SHP77 (cell line): ENCODE measurements at regions not wholly inside any gene's neighbourhood (a gene's known extent, or its start where the extent isn't known, plus 50 kb on each side); places are given as distances from the start of the nearest gene placed in this dataset.

Experiments
- DNase-seq, 2 experiments: peaks; one replicate each; lab custom pipeline; 2025; lab: John Stamatoyannopoulos, UW

DNA sequence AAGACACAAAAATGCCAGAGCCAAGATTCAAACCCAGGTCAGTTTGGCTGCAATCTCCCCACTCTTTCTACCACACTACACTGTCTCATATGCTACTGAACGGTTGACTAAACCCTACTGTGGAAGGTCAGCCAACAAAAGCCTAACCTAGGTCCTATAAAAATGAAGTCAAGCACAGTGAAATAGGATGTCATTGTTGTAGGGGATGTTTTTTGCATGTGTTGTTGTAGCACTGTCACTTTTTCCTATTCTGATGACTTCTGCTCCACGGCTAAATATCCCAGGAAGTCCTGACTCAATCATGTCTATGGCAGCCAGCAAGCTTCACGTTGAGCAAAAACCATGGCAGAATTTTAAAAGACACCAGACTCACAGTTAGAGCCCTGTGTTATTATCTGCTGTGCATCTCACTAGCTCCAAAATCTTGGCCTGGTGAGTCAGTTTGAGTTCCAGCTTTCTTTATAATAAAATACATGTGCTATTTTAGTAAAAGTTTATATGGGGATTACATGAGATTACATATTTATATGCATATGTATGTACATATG, 322.1 kb upstream of the NT5E start:
- DNase-seq, result no peak

DNA sequence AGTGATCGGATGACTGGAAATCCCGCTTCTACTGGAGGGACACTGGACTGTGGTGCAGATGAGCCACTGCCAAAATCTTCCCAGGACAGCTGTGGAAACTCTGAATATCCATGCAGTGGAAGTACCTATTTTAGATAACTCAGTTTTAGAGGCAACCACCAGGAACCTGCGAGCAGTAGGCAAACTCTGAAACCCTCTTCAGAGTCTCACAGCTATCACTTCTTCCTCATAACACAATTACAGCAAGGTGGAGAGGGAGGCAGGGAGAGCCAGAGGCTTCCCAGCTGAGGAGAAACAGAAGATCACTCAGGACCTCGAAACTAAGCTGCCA, 322.8 kb upstream of the NT5E start:
- DNase-seq, result no peak

DNA sequence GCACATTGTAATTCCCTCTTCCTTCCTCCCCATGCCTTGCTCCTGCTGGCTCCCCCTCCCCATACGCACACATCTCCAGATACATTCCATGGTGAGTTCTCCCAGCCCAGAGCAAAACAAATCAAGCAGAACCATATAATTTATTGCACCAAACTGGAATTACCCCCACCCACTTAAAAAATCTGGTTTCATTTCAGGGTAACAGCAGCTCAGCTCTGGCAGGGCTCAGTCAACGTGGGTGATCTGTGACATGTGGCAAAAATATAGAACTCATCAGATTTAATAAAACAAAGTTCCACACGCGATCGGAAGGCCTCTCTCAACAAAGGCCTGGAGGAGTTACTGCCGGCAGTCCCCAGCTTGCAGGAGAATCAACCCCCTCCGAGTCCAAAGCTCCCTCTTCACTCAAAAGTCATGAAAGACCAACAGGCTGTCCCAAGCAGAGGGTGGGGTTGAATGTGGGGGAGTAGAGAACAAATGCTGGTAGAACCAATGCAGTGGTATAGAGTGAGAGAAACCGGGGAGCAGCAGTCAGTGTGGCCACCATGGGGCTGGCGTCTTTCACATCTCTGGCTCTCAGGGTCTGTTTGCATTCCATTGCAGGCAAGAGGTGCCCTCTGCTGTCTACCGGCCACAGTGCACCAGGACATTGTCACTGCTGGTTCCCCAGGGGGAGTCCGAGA, 323.3 kb upstream of the NT5E start:
- DNase-seq, result peak; percentile 82 to 85

DNA sequence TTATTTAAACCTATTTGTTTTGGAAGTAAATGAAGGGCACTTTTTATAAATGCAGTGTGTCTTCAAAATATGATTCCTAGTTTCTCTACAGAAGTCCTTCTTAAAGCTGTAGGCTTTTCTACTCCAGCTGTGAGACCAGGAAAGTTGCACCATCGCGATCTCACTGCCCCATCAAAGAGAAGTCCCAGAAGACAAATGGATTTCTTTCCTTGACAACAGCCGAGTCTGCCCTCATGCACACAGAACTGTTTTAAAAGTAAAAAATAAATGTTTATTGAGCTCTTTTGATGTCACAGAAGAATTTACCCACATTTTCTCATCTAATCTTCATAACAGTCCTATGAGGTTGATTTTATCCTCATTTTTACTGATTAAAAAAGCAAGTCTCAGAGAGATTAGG, 324.4 kb upstream of the NT5E start:
- no peak for DNase-seq

DNA sequence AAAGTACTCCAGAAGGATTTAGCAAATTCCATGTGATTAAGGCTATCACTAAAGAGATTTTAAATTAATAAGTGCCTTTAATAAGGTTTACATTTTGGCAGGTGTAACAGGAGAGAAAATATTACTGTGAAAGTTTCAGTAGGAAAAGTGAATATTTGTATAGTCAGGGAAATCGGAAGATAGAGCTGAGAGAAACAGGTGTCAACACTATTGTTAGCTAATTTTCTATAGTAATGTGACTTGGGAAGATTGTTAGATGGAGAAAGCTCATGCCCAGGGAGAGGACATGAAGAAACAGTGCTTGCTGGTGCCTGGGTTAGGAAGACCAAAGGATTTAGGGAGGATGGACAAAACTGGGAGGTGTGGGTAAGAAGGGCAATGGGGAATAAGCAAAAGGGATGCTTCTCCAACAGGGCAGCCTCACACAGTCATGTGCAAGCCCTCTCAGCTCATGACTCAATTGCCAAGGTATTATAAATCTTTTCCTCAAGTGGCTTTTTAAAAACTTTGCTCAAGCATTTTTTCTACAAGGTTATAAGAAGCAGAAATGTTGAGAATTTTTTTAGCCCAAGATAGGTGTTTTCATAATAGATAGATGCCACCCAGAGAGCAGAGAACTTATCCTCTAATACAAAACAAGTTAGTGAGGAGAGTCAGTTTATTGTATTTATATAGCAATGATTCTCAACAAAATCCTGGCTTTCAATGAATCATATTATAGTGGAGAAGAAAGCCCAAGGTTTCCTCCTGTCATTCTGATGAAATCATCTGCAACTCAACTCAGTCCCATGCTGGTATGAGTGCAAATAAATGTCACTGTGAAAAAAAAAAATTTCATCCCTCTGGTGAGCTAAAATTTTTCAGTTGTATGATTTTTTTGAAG, 325.2 kb upstream of the NT5E start:
- no peak for DNase-seq

DNA sequence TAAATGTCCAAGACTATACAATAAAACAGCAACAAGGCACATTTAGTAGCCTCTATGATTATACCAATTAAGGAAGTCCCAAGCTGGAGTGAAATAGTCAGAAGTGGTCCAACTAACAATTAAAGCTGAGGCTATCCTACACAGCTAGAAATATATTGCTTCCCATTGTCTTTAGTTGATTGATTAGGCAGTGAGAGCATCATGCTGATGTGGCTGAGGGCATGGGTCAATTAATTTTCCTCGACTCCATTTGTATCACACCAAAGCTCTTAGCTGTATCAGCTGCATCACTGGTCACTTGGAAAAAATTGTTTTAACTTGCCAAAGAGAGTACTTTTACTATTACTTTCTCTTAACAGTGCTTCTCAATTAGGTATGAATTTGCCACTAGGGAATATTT, 328.7 kb upstream of the NT5E start:
- no peak for DNase-seq

DNA sequence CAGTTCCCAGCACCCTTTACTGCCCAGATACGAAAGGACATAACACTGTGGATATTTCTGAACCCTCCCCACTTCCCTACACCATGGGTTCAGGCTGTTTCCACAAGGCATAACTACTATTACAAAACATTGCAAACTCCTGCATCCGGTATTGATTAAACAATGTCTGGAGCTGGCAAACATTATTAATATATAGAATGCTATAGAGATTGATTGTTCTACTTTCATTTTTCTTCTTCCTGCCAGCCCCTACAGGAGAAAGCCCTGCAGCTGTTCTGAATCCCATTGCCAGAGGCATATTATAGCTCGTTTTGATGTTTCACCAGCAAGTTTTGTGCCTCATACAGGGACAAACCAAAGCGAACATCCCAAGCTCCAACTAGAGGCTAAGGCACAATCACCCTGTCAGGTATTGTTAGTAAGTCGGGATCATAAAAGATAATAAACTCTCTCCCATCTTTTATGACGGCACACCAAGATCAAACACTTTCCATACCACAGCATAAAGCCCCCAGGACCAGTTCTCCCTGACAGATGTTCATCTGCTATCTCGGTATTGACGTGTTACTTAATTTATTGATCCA, 331.1 kb upstream of the NT5E start:
- no peak for DNase-seq

DNA sequence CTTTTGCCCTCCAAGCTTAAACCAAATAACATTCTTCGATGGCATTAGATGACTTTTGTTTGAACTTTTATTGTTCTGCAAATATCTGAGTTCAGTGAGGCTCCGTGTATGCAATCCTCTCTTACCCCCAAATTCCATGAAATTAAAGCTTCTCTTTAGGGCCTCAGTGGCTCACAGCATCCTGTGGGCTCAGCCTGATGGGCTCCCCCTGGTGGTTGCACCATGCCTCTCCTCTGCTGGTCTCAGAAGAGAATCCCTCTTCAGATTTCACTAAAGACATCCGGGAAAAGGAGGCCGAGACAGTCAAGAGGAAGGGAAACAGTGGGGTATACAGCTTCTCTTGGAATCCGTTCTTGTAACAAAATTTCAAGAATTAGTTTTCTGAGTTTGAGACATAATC, 331.6 kb upstream of the NT5E start:
- DNase-seq, result peak in 1 of 2 experiments; percentile 8

DNA sequence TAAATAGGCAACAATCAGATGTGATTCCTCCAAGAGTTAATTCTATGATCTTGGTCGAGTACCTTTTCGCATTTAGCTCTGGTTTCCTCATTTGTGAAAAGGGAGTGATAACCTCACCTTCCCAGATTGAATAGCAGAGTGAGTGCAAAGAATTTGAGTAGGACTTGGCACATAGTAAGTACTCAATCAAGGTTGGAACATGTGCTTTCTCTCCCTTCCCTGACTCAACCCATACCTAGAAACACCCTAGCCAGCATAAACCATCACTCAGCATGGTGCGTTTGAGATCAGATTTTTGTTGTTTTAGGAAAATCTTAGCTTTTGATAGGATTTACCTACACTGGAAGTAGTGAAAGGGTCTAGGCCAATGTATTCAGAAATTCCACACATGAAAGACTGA, 333.4 kb upstream of the NT5E start:
- DNase-seq, result no peak

DNA sequence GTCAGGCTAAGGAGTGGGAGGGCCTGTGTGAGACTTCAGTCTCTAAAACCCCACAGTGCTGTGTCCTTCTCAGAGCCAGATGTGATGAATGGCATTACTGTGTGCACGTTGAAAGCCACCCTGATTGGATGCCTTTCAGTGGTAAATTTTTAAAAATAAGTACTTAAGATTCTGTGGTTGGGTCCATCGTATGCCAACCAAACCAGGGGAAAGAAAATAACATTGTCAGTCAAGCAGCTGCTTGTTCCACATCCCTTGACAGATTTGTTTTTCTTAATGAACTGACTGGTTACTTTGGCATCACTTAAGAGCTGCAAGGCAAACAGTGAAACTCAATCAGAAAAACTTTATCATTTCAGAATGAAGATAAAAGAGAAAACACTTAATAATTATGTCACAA, 334.0 kb upstream of the NT5E start:
- DNase-seq, result no peak

DNA sequence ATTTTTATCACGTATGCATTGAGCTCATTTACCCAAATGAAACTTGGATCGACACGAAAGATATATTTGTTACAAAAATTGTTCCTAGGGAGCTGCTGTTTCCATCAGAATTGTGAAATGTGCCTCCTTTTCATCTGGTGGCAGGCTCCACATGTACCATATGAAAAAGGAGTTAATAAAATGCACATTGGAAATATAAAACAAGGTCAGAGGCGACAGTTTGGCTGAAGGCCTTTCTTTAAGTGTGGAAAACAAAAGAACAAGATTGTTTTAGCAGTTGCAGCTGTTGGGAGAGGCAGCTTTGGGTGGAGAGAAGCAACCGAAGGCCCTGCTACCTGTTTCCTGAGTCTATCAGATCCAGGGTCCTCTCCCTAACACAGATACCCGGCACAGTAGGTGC, 334.5 kb upstream of the NT5E start:
- DNase-seq, result no peak

DNA sequence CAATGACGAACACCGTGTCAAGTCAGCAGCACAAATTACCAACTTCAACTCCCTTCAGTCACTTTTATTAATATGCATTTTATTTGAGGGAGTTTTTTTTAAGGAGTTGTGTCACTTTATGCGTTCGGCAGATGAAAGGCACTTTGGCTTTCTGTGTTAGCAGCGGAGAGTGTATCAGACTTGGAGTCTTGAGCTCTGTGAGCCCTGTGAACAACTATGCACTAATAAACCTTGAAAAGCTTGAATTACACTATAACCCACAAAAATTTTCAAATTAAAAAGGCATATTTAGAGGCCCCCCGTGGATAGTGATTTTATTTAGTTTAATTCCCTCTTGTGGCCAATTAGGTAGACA, 335.3 kb upstream of the NT5E start:
- no peak for DNase-seq

DNA sequence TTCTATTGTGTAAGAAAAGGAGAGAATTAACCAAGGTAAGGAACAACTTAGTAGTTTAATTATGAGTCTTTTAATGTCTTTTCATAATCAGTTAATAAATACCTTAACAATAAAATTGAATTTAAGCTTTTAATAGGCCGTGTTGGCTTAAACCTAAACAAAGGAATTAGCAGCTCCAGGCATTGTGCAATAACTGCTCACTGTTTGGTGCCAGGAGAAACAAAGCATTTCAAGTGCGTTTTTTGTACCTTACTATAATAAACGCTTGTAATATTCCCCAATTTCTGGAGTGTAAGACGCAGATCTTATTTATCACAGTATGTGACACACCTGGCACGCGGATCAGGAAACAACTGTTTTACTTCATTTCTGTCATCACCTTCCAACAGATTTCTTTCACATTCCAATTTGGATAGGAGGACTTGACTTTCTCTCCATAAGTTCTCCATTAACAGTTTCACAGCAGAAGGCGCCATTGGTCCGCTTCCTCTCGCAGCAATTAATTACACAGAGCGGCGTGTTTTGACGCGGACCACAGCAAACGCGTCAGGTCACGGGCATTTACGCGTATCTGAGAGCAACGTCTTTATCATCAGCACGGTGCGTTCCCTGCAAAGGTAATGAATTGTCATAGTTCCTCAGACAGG, 335.8 kb upstream of the NT5E start:
- peak; percentile 29 to 42 for DNase-seq

DNA sequence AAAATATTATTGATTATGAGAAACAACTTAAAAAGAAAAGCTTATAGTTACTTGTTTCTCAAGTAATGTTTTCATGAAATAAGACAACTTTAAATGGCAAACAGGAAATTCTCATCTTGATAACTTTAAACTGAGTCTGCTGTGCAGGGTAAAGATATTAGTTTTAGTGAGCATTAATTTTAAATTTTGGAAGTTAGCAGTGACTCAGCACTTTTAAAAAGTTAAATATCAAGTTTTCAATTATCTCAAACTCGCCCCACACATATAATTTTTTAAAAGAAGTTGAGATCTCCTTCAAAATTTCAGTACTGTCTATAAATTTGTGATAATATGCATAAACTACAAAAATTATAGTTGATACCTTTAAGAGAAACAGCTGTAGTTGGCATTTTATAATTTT, 337.3 kb upstream of the NT5E start:
- no peak for DNase-seq

DNA sequence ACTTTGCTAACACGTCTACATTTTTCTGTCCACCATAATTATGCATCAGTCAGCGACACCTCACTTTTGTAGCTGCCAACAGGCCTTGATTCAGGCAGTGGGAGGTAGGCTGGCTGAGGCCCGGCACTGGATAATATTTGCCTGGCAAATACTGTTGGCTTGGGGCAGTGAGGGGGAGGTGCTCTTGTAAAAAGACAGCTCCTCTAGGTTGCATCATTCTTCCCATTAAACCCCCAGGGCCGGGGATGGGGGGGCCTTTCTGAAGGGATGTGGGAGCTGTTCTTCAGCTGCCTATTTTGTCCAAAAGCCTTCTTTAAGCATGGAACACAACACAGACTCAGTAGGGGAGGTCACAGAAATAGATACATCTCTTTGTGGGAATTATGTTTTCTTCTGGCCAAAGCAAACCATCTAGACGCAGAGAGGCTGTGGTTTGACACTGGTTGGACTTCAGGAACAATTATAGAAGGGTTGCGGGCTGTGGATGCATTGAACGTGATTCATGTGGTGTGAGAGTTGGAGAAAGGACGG, 338.3 kb upstream of the NT5E start:
- DNase-seq, result peak; percentile 6 to 27

DNA sequence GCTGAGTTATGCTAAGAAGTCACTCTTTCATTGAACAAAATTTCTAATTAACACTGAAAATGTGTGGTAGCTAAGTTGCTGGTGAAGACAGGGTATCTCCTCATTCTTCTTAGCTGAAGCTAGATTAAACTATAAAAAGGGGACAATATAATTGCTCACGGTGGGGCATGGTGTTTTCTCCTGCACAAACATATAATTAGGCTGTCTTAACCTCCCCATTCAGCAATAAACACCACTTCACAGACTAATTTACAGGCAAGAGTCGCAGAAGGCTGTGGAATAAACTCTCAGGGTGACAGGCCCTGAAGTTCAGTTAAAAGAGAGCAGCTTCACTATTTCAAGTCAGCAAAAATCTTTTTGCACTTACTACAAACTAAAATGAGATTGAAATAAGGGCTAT, 338.9 kb upstream of the NT5E start:
- no peak for DNase-seq

DNA sequence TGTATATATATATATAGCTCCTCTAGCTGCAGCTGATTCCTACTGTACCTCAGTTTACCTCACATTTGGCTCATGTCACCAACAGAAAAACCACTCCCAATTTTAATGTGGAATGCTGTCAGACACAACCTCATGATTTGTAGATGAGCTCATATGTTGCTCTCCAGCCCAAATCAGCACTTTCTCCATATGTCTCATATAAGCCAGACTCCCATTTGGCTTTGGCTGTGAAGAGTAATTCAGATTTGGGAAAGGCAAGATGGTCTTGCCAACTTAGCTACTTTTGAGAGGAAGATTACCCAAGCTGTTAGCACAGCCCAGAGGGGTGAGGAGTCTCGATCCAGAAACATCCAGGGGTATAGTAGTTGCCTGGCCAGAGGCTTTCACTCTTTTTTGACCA, 342.2 kb upstream of the NT5E start:
- DNase-seq, result no peak

DNA sequence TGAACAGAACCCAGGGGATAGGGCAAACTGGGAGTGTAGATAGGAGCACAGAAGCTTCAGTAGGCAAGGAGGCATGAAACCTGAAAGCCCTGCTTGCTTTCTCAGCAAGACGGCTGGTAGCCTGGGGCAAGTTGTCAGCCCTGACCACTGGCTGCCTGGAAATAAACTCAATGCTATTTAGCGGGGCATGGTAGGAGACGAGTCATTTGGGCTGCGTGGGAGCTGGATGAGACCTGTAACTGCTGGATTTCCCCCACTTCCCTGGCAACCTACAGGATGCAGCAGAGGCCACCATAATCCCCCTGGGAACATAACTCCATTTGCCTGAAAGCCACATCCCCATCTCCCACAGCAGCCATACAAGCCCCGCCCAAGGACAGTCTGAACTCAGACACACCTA, 332.6 kb upstream of the TBX18 start:
- DNase-seq, result no peak

DNA sequence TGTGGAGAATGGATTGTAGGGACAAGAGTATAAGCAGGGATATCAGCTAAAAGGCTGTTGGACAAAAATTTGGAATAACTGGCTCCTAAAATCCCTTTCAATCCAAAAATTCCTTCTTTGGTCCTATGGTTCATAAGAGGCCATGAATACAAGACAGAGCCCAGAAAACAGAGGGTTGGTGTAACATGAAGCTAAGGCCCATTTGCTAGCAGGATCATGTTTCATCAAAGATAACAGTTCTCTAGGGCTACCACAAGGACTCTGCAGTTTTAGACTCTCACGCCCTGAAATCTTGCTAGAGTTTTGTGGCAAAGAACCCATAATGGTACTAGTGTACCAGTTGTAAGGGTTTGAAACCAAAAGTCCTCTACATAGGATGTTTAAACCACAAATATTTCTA, 327.8 kb upstream of the TBX18 start:
- no peak for DNase-seq

DNA sequence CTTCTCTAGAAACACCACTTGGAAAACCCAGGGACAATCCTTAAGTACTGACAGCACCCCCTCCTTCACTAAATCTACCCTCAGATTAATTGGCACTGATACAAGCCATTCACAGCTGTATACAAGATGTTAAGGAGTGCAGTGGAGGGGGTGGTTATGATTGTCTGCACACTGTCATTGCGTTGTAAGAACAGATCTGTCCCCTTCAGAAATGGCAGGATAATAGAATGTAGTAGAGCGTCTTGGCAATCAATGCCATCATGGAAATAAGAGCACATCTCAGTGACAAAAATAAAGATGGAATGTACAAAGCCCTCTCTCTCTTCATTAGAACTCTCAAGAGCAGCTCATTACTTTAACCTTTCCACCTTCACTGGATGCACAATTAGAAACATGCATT, 324.9 kb upstream of the TBX18 start:
- DNase-seq, result no peak

DNA sequence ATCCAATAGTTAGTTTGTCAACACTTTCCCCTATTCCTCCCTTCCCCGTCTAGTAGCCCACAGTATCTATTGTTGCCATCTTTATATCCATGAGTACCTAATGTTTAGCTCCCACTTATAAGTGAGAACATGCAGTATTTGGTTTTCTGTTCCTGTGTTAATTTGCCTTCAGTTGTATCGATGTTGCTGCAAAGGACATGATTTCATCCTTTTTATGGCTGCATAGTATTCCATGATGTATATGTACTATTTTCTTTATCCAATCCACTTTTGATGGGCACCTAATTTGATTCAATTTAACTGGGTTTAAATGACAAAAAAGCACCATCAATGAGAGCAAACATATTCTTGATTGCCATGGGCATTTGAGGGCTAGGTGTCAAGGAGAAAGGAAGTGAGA, 321.5 kb upstream of the TBX18 start:
- no peak for DNase-seq

DNA sequence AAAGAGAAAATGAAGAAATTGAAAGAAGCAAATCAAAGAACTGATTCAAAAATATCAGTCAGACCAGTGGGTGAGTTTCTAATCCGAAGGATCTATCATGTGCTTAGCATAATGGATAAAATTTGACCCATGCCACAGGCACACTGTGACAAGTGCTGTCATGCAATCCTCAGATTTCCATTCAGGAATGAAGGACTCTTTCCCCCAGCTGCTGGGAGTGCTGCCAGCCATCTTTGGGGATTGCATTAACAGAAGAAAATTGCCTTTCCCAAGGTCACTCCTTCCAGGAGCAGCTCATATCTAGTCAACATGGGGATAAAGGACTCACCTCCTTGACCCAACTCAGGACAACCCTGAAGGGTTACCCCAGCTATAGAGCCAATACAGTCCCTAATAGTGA, 316.7 kb upstream of the TBX18 start:
- DNase-seq, result no peak

DNA sequence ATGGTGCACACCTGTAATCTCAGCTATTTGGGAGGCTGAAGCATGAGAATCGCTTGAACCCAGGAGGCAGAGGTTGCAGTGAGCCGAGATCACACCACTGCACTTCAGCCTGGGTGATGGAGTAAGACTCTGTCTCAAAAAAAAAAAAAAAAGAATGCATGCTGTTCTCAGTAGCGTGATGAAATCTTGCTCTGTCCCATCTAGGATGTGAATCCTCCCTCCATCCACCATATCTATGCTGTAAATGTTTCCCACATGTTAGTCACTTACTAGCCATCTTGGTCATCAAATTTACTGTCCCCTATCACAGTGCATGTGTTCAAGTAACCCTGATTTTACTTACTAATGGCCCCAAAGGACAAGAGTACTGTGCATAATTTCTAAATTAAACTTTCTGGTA, 315.4 kb upstream of the TBX18 start:
- no peak for DNase-seq
